Sciatic nerve (tissue), 2 donors: ENCODE measurements at regions not wholly inside any gene's neighbourhood (a gene's known extent, or its start where the extent isn't known, plus 50 kb on each side); places are given as distances from the start of the nearest gene placed in this dataset.
"Not testable (repeated sequence)": the region's sequence is repeated elsewhere in the genome, so short reads cannot be mapped to it uniquely, and the experiment has no call there.

Source experiments
- ATAC-seq: fragments of 200-7000 bp; cut with Tn5 transposase; one replicate; pipeline ENCODE4 v1.9.1; 2020; ENCODE audit warnings: mild to moderate bottlenecking, moderate library complexity
- DNase-seq: peaks from one replicate; pipeline ENCODE4 v3.0.0-alpha.2; 2020; ENCODE audit warnings: low spot score
- intact Hi-C: fragments of 100-400 bp; cut with DNase I; formaldehyde crosslinking; loops from one replicate; pipeline ENCODE4 v1.14.2; 2022
- donor health status: DM: no; HTN: no; CAD: no.
- donor health status: DM: no; HTN: no; CAD: no.

GRCh38 chr5:12660279-12661107 is 756.2 kb upstream of the CTNND2 start:
- DNase-seq, ATAC-seq, intact Hi-C loops: not testable (repeated sequence)

- DNase-seq (no peak), ATAC-seq (no peak)
- intact Hi-C loops: no loop called here
These were observed 755.4 kb upstream of the CTNND2 start for GRCh38 chr5:12659686-12660085.

- intact Hi-C loops: no loop called here
- no peak for ATAC-seq
- no peak for DNase-seq
These were observed 754.7 kb upstream of the CTNND2 start for GRCh38 chr5:12658871-12659446.

GRCh38 chr5:12657914-12658474 is 753.7 kb upstream of the CTNND2 start:
- not testable (repeated sequence) for ATAC-seq

GRCh38 chr5:12655675-12656074 is 751.4 kb upstream of the CTNND2 start:
- no peak for DNase-seq
- intact Hi-C loops: no loop called here
- no peak for ATAC-seq

More at GRCh38 chr5:12657914-12658474, 753.7 kb upstream of the CTNND2 start:
- intact Hi-C loops, DNase-seq: not testable (repeated sequence)

GRCh38 chr5:12652201-12652600 is 748.0 kb upstream of the CTNND2 start:
- intact Hi-C loops: no loop called here
- ATAC-seq (no peak), DNase-seq (no peak)

GRCh38 chr5:12648558-12648957 is 744.3 kb upstream of the CTNND2 start:
- no peak for ATAC-seq

GRCh38 chr5:12647613-12648012 is 743.4 kb upstream of the CTNND2 start:
- ATAC-seq (no peak), DNase-seq (no peak)
- intact Hi-C loops: no loop called here

More at GRCh38 chr5:12648558-12648957, 744.3 kb upstream of the CTNND2 start:
- DNase-seq: no peak
- intact Hi-C loops: no loop called here

GRCh38 chr5:12645582-12645981 is 741.3 kb upstream of the CTNND2 start:
- intact Hi-C loops: no loop called here
- ATAC-seq: no peak

GRCh38 chr5:12636209-12636608 is 732.0 kb upstream of the CTNND2 start:
- no peak for ATAC-seq
- intact Hi-C loops: no loop called here
- DNase-seq: no peak

More at GRCh38 chr5:12645582-12645981, 741.3 kb upstream of the CTNND2 start:
- DNase-seq: no peak

- no peak for ATAC-seq
- intact Hi-C loops: no loop called here
- no peak for DNase-seq
These were observed 722.3 kb upstream of the CTNND2 start for GRCh38 chr5:12626556-12626955.

GRCh38 chr5:12625667-12626263 is 721.5 kb upstream of the CTNND2 start:
- intact Hi-C loops: no loop called here
- DNase-seq (no peak), ATAC-seq (no peak)

GRCh38 chr5:12624776-12625560 is 720.7 kb upstream of the CTNND2 start:
- ATAC-seq (peak; percentile 22), DNase-seq (no peak)
- intact Hi-C loops: no loop called here

- ATAC-seq: no peak
- intact Hi-C loops: no loop called here
- no peak for DNase-seq
These were observed 719.2 kb upstream of the CTNND2 start for GRCh38 chr5:12623408-12623807.

- intact Hi-C loops: no loop called here
- no peak for ATAC-seq
- no peak for DNase-seq
These were observed 711.8 kb upstream of the CTNND2 start for GRCh38 chr5:12616093-12616492.

GRCh38 chr5:12615141-12615820 is 711.0 kb upstream of the CTNND2 start:
- DNase-seq (no peak), ATAC-seq (no peak)
- intact Hi-C loops: no loop called here

- intact Hi-C loops: no loop called here
- DNase-seq (no peak), ATAC-seq (no peak)
These were observed 710.4 kb upstream of the CTNND2 start for GRCh38 chr5:12614608-12615007.

- intact Hi-C loops: no loop called here
- ATAC-seq: no peak
- DNase-seq: no peak
These were observed 706.9 kb upstream of the CTNND2 start for GRCh38 chr5:12611132-12611531.
